GM06990 (cell line): ENCODE measurements at regions not wholly inside any gene's neighbourhood (a gene's known extent, or its start where the extent isn't known, plus 50 kb on each side); places are given as distances from the start of the nearest gene placed in this dataset.
"Not testable (repeated sequence)": the region's sequence is repeated elsewhere in the genome, so short reads cannot be mapped to it uniquely, and the experiment has no call there.

Experiments
- DNase-seq: peaks from one replicate; pipeline ENCODE4 v3.0.0-alpha.2; 2011; ENCODE audit not compliant: insufficient read length; ENCODE audit errors: extremely low read depth
- H3K27me3 ChIP-seq: replicated peaks from 2 replicates; pipeline ENCODE4 v1.6.0; 2011; ENCODE audit warnings: low read length; ENCODE audit not compliant: control insufficient read depth, insufficient read depth
- H3K36me3 ChIP-seq: 2 replicates; pipeline ENCODE4 v1.5.1; 2011; ENCODE audit warnings: low read length; ENCODE audit not compliant: control insufficient read depth, insufficient read depth
- H3K4me3 ChIP-seq: replicated peaks from 2 replicates; pipeline ENCODE4 v1.5.1; 2011; ENCODE audit warnings: low read depth, mild to moderate bottlenecking, control low read depth, low read length
- CTCF ChIP-seq: IDR thresholded peaks from 2 replicates; pipeline ENCODE4 v1.5.1; 2011; ENCODE audit warnings: low read length, control low read depth, mild to moderate bottlenecking, inconsistent platforms; ENCODE audit not compliant: insufficient read depth, poor library complexity, severe bottlenecking

- Histone ChIP-seq H3K27me3 (no peaks in the 10 kb centered on the region), H3K36me3 (no peaks in the 10 kb centered on the region), H3K4me3 (no peak overlapping the region)
- TF ChIP-seq CTCF, result no peak
- no peak for DNase-seq
Measured at GRCh38 chr3:104939196-104939595, 427.5 kb upstream of the ALCAM start.

- no peak for DNase-seq
- Histone ChIP-seq H3K4me3 (no peak overlapping the region), H3K36me3 (no peaks in the 10 kb centered on the region), H3K27me3 (no peaks in the 10 kb centered on the region)
- TF ChIP-seq CTCF, result no peak
Measured at GRCh38 chr3:104941785-104942184, 424.9 kb upstream of the ALCAM start.

GRCh38 chr3:104943974-104944373, 422.7 kb upstream of the ALCAM start:
- no peak overlapping the region for H3K4me3 ChIP-seq
- no peaks in the 10 kb centered on the region for H3K36me3 ChIP-seq
- H3K27me3 ChIP-seq, result no peaks in the 10 kb centered on the region
- no peak for TF ChIP-seq CTCF
- no peak for DNase-seq

GRCh38 chr3:104947943-104948342, 418.8 kb upstream of the ALCAM start:
- no peak for DNase-seq
- TF ChIP-seq CTCF, result no peak
- H3K4me3 ChIP-seq, result no peak overlapping the region

GRCh38 chr3:104949810-104950209, 416.9 kb upstream of the ALCAM start:
- not testable (repeated sequence) for H3K4me3 ChIP-seq, DNase-seq, H3K27me3 ChIP-seq

More at GRCh38 chr3:104947943-104948342, 418.8 kb upstream of the ALCAM start:
- H3K27me3 ChIP-seq, result no peaks in the 10 kb centered on the region
- H3K36me3 ChIP-seq, result no peaks in the 10 kb centered on the region

GRCh38 chr3:104951426-104951825, 415.3 kb upstream of the ALCAM start:
- no peak overlapping the region for H3K4me3 ChIP-seq
- H3K27me3 ChIP-seq, result no peaks in the 10 kb centered on the region
- no peak for TF ChIP-seq CTCF
- no peak for DNase-seq
- no peaks in the 10 kb centered on the region for H3K36me3 ChIP-seq

More at GRCh38 chr3:104949810-104950209, 416.9 kb upstream of the ALCAM start:
- H3K36me3 ChIP-seq, result not testable (repeated sequence)
